PC-3 (cell line): ENCODE measurements at regions not wholly inside any gene's neighbourhood (a gene's known extent, or its start where the extent isn't known, plus 50 kb on each side); places are given as distances from the start of the nearest gene placed in this dataset.
"Not testable (repeated sequence)": the region's sequence is repeated elsewhere in the genome, so short reads cannot be mapped to it uniquely, and the experiment has no call there.

ENCODE experiments used
- ATAC-seq: fragments of 200-7000 bp; cut with Tn5 transposase; 2 replicates; pipeline ENCODE4 v1.9.1; 2020; ENCODE audit warnings: mild to moderate bottlenecking, moderate library complexity
- BruUV-seq: library from RNA; stranded (reverse); fragments of 400-500 nt; replicated peaks from 2 replicates; lab custom pipeline; 2021; lab: Mats Ljungman, UMichigan
- CTCF ChIA-PET: fragments of 300-600 bp; sonication (Branson Sonifier 250); formaldehyde crosslinking; loops from one replicate; lab custom pipeline; 2022; ENCODE audit warnings: antibody characterized with exemption; lab: Charles Lee
- POLR2A ChIA-PET: fragments of 300-600 bp; sonication (Branson Sonifier 250); formaldehyde crosslinking; loops from one replicate; lab custom pipeline; 2022; ENCODE audit warnings: antibody characterized with exemption; ENCODE audit not compliant: unreplicated experiment; lab: Charles Lee
- DNase-seq: peaks from one replicate; pipeline ENCODE4 v3.0.0-alpha.2; 2015
- H2AFZ ChIP-seq: fragments of 300-600 bp; sonication (generic); 2 replicates; pipeline ENCODE4 v1.6.0; 2016; ENCODE audit warnings: antibody characterized with exemption, low read length
- H3F3A ChIP-seq: fragments of 300-600 bp; sonication (generic); one replicate; pipeline ENCODE4 v1.6.0; 2017; ENCODE audit warnings: antibody characterized with exemption, low read length, control low read depth, mild to moderate bottlenecking; ENCODE audit not compliant: unreplicated experiment
- H3K27ac ChIP-seq: fragments of 300-600 bp; sonication (generic); 2 replicates; pipeline ENCODE4 v1.5.1; 2016; ENCODE audit warnings: mild to moderate bottlenecking, low read length
- H3K27me3 ChIP-seq: fragments of 300-600 bp; sonication (generic); 2 replicates; pipeline ENCODE4 v1.6.1; 2016; ENCODE audit warnings: low read length, mixed read lengths
- H3K36me3 ChIP-seq: fragments of 300-600 bp; sonication (generic); 2 replicates; pipeline ENCODE4 v1.6.1; 2016; ENCODE audit warnings: low read depth, mixed run types, low read length, mixed read lengths
- H3K4me1 ChIP-seq: fragments of 300-600 bp; sonication (generic); 2 replicates; pipeline ENCODE4 v1.5.1; 2016; ENCODE audit warnings: low read length; ENCODE audit not compliant: insufficient read depth
- H3K4me2 ChIP-seq: fragments of 300-600 bp; sonication (generic); 2 replicates; pipeline ENCODE4 v1.6.0; 2016; ENCODE audit warnings: low read length
- H3K4me3 ChIP-seq: fragments of 300-600 bp; sonication (generic); 2 replicates; pipeline ENCODE4 v1.5.1; 2016; ENCODE audit warnings: mild to moderate bottlenecking, low read length, mixed read lengths
- H3K79me2 ChIP-seq: fragments of 300-600 bp; sonication (generic); 2 replicates; pipeline ENCODE4 v1.6.1; 2017; ENCODE audit warnings: low read length, mixed read lengths
- H3K9ac ChIP-seq: fragments of 300-600 bp; sonication (generic); 2 replicates; pipeline ENCODE4 v1.6.0; 2016; ENCODE audit warnings: mild to moderate bottlenecking, low read length
- H3K9me2 ChIP-seq: fragments of 300-600 bp; sonication (generic); replicated peaks from 2 replicates; pipeline ENCODE4 v1.6.1; 2016; ENCODE audit warnings: mixed run types, low read length, mixed read lengths
- H3K9me3 ChIP-seq: fragments of 300-600 bp; sonication (generic); 2 replicates; pipeline ENCODE4 v1.6.1; 2016; ENCODE audit warnings: low read length, mixed read lengths
- H4K20me1 ChIP-seq: fragments of 300-600 bp; sonication (generic); 2 replicates; pipeline ENCODE4 v1.6.1; 2016; ENCODE audit warnings: low read length, mixed read lengths
- intact Hi-C: fragments of 100-400 bp; cut with micrococcal nuclease; formaldehyde crosslinking; loops from 2 replicates; pipeline ENCODE4 v1.9.0; 2023

GRCh38 chr21:13889176-13889575 is 279.6 kb downstream of the POTED start:
- H3F3A ChIP-seq, H3K9ac ChIP-seq, POLR2A ChIA-PET, H4K20me1 ChIP-seq, H3K9me2 ChIP-seq, H3K4me3 ChIP-seq, ATAC-seq, H3K4me1 ChIP-seq, CTCF ChIA-PET, H3K9me3 ChIP-seq, intact Hi-C loops, BruUV-seq, H3K27ac ChIP-seq, H3K4me2 ChIP-seq, H3K27me3 ChIP-seq, DNase-seq, H3K79me2 ChIP-seq, H2AFZ ChIP-seq, H3K36me3 ChIP-seq: not testable (repeated sequence)

GRCh38 chr21:13883641-13884395 is 274.2 kb downstream of the POTED start:
- H4K20me1 ChIP-seq, POLR2A ChIA-PET, H3K4me1 ChIP-seq, H3K4me3 ChIP-seq, H3K36me3 ChIP-seq, H3K9ac ChIP-seq, intact Hi-C loops, BruUV-seq, H3K9me2 ChIP-seq, ATAC-seq, H3K9me3 ChIP-seq, H3K79me2 ChIP-seq, CTCF ChIA-PET, H3K4me2 ChIP-seq, H2AFZ ChIP-seq, H3K27me3 ChIP-seq, H3F3A ChIP-seq, DNase-seq, H3K27ac ChIP-seq: not testable (repeated sequence)

DNA sequence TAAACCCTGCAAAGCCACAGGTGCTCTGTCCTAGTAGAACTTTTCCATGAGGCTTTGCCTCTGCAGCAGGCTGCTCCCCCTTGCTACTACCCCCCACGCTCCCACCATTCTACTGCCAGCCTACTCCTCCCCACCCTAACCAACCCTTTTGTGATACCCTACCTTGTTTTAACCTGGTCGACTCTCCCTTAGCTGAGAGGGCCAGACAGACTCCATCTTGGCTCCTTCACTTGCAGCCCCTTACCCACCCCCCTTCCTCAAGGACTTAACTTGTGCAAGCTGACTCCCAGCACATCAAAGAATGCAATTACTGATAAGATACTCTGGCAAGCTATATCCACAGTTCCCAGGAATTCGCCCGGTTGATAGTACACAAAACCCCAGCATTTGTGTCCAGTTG is 267.9 kb downstream of the POTED start:
- H3F3A ChIP-seq, POLR2A ChIA-PET, H3K9me2 ChIP-seq, H3K4me2 ChIP-seq, H3K79me2 ChIP-seq, H3K9me3 ChIP-seq, H2AFZ ChIP-seq, DNase-seq, CTCF ChIA-PET, H3K4me3 ChIP-seq, H3K9ac ChIP-seq, ATAC-seq, H3K27ac ChIP-seq, H3K27me3 ChIP-seq, H3K36me3 ChIP-seq, H3K4me1 ChIP-seq, H4K20me1 ChIP-seq, BruUV-seq, intact Hi-C loops: not testable (repeated sequence)

- H3K27me3 ChIP-seq, H3K4me1 ChIP-seq, H4K20me1 ChIP-seq, H3K9me2 ChIP-seq, ATAC-seq, H3K9ac ChIP-seq, H3K4me2 ChIP-seq, H3F3A ChIP-seq, H3K9me3 ChIP-seq, intact Hi-C loops, CTCF ChIA-PET, BruUV-seq, H3K79me2 ChIP-seq, H3K36me3 ChIP-seq, H3K27ac ChIP-seq, H2AFZ ChIP-seq, POLR2A ChIA-PET, H3K4me3 ChIP-seq: not testable (repeated sequence)
- peak; percentile 6 for DNase-seq
Measured at GRCh38 chr21:13876999-13877398, 267.4 kb downstream of the POTED start.

DNA sequence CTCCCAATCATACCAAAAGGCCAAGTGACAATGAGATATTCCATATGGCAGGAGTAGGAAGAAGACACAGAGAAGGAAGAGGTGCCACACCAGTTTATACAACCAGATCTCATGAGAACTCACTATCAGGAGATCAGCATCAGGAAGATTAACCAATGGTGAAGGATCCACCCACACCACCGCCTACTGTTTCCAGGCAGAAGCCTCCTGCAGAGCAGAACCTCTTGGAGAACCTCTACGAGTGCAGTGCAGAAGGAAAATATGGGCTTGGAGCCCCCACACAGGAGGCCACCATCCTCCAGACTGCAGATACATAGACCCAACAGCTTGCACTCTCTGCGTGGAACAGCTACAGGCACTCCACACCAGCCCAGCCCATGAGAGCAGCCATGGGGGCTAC is 264.4 kb downstream of the POTED start:
- H3K4me3 ChIP-seq, DNase-seq, H3K9ac ChIP-seq, CTCF ChIA-PET, H3K9me2 ChIP-seq, H3K36me3 ChIP-seq, H3K27ac ChIP-seq, H3K4me2 ChIP-seq, H3K27me3 ChIP-seq, H3K79me2 ChIP-seq, POLR2A ChIA-PET, intact Hi-C loops, H2AFZ ChIP-seq, BruUV-seq, ATAC-seq, H3K4me1 ChIP-seq, H3K9me3 ChIP-seq, H3F3A ChIP-seq, H4K20me1 ChIP-seq: not testable (repeated sequence)
